OCI-M2 (cell line): ENCODE measurements at regions not wholly inside any gene's neighbourhood (a gene's known extent, or its start where the extent isn't known, plus 50 kb on each side); places are given as distances from the start of the nearest gene placed in this dataset.

ENCODE experiments used
- DNase-seq: peaks from one replicate; lab custom pipeline; 2025; ENCODE audit not compliant: unreplicated experiment; lab: John Stamatoyannopoulos, UW

DNA sequence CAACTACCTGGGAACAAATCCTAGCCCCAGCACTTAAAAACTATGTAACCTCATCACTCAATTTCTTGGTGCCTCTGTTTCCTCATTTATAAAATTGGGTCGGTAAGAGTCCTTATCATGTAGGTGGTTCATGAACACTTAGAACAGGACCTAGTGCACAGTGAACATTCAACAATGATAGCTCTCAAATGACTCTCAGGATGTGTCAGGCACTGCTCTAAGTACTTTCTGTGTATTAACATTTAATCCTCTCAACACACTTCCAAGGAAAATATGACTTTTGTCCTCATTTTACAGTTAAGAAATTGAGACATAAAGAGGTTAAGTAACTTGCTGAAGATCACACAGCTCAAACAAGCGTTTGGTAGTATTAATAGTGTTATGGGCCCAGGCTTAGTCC lies 202.1 kb upstream of the KLF4 start:
- DNase-seq, result no peak

DNA sequence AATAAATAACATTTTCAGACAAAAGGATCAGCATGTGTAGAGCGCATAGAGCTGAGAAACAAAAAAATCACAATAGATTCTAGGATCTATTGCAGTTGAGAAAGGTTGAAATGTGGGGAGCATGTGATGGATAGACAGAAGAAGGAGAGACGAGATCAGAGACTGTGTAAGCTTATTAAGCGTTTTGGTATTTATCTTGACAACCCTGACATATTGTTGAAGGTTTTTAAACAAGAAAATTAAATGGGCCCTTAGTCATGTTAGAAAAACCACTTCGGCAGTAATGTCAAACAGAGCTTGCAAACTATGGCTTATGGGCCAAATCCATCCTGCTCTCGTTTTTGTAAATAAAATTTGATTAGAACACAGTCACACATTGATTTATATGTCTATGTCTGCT lies 200.5 kb upstream of the KLF4 start:
- DNase-seq, result no peak

- no peak for DNase-seq
Observed at GRCh38 chr9:107688728-107689127, 199.2 kb upstream of the KLF4 start.

GRCh38 chr9:107685901-107686300 lies 196.3 kb upstream of the KLF4 start:
- DNase-seq, result no peak

- DNase-seq, result no peak
Observed at GRCh38 chr9:107685376-107685775, 195.8 kb upstream of the KLF4 start.

GRCh38 chr9:107684224-107684623 lies 194.7 kb upstream of the KLF4 start:
- DNase-seq, result no peak

GRCh38 chr9:107683566-107683965 lies 194.0 kb upstream of the KLF4 start:
- no peak for DNase-seq

- no peak for DNase-seq
Observed at GRCh38 chr9:107681988-107682387, 192.4 kb upstream of the KLF4 start.

DNA sequence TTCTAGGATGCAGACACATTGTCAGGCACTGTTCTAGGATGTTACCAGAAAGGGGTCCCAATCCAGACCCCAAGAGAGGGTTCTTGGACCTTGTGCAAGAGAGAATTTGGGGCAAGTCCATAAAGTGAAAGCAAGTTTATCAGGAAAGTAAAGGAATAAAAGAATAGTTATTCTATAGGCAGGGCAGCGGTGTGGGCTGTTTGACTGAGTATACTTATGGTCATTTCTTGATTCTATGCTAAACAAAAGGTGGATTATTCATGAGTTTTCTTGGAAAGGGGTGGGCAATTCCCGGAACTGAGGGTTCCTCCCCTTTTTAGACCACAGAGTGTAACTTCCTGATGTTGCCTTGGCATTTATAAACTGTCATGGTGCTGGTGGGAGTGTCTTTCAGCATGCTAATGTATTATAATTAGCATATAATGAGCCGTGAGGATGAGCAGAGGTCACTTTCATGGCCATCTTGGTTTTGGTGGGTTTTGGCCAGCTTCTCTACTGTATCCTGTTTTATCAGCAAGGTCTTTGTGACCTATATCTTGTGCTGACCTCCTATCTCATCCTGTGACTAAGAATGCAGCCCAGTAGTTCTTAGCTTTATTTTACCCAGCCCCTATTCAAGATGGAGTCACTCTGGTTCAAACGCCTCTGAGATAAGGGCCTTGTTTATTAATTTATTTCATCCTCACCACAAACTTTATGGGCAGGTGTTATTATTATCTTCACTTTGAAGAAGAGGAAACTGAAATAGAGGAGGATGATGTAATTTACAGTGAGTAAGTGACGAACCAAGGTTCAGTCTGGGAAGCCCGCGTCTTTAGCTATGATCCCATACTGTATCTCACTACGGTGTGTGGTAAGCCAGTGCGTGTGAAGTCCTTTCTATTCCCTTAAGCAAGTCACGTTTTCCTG lies 186.0 kb upstream of the KLF4 start:
- DNase-seq, result no peak

- DNase-seq, result no peak
Observed at GRCh38 chr9:107674721-107675277, 185.2 kb upstream of the KLF4 start.

DNA sequence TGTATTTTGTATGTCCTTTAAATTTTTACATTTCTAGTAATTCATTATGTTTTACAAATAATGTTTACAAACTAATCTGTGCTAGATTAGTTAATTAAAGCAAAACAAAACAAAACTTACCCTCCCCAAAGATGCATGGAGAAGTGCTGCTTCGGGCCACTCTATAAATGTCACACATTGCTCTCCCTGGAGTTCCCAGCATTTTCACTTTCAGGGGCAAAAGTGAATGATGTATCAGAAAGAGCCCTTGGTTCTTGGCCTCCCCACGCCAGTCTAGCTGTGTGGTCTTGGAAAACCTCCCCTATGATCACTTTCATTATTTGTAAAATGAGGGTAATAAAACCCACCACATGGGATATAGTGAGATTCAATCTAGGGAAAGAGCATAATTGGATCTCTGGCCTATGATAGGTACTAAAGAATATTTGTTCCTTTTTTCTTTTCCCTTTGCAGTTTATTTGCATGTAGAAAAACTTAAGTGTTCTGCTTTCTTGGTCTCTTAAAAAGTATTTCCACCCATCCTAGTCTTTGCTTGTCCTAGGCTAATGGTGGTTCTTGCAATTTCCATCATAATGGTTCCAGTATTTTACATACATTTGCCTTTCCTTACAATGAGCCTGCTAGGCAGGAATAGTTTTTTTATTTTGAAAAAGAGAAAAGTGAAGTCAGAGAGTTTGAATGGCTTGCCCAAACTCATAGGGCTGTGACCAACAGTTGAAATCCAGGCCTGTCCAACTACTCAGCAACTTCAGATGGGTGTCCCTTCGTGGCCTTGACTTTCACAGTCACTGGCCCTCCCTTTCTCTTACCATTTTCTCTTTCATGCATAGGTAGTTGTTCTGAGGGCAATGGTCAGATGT lies 184.5 kb upstream of the KLF4 start:
- DNase-seq, result no peak

- no peak for DNase-seq
Observed at GRCh38 chr9:107671588-107671987, 182.0 kb upstream of the KLF4 start.

GRCh38 chr9:107669422-107669821 lies 179.9 kb upstream of the KLF4 start:
- DNase-seq, result no peak

GRCh38 chr9:107667231-107668070 lies 177.9 kb upstream of the KLF4 start:
- DNase-seq, result no peak

GRCh38 chr9:107665057-107665456 lies 175.5 kb upstream of the KLF4 start:
- no peak for DNase-seq

GRCh38 chr9:107660976-107661375 lies 171.4 kb upstream of the KLF4 start:
- DNase-seq, result no peak

DNA sequence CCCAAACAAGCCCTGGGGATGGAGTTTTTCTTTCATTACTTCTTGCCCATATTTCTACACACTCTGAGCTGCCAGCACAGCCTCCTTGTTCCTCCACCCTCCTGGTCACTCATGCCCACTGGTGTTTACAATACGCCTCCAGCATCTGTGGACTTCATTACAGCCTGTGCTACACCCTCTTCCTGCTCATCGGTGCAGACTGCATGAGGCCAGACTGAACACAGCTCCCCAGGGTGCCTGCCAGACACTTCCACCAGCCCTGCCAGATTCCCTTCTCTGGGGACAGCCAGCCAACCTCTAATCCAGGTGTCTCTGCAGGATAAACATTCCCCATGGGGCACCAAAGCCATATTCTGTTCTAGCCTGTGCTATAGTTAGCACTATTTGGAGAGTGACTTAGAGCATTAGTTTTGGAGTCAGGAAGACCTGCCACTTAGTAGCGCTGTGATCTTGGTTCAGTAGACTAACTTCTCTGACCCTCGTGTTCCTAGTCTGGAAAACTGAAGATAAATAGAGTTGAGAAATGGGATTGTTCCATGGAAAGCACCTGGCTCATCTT lies 163.8 kb upstream of the KLF4 start:
- no peak for DNase-seq

DNA sequence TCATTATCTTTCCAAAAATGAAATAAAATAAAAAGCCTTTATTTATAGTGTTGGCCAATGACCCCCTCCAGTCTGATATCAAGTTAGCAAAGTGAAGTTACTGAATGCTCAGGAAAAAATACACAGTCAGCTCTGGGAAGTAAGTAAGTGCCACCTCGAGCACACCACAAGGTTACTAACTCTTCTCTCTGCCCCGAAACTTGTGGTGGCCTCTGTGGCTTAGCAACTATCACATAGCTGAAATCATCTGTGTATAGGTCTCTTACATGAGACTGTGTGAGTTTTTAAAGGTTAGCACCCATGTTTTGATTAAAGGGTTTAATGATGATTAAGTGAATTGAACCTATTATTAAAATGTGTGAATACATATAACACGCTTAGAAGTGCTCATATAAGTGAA lies 161.4 kb upstream of the KLF4 start:
- no peak for DNase-seq

GRCh38 chr9:107650321-107650720 lies 160.8 kb upstream of the KLF4 start:
- no peak for DNase-seq

DNA sequence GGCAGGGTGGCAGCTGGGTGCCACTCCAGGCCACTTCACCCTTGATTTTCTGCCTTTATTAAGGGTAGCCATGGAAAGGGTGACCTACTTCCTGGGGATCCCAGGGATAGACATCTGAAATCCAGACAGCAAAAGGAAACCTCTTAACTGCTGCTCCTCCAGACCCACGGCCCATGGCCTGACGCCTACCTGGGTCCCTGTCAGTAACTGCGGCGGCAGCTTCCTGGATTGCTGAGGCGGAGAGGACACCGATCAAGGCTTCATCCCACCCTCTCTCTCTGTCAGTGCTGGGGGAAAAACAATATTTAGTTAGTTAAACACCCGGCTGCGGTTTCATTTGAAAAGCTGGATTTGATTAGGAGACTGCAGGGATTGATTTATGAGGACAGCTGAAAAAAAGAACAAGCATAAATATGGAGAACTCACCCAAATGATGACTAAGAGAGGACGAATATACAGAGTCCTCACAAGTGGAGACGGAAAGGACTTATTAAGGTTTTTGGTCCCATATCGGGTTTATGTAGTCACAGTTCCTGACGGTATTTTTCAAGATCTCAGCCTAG lies 158.7 kb upstream of the KLF4 start:
- DNase-seq, result no peak
